GM18858 (cell line): ENCODE measurements at regions not wholly inside any gene's neighbourhood (a gene's known extent, or its start where the extent isn't known, plus 50 kb on each side); places are given as distances from the start of the nearest gene placed in this dataset.
"Not testable (repeated sequence)": the region's sequence is repeated elsewhere in the genome, so short reads cannot be mapped to it uniquely, and the experiment has no call there.

Source experiments
- ATAC-seq: cut with Tn5 transposase; IDR thresholded peaks from one replicate; pipeline ENCODE4 v1.9.1; 2021; ENCODE audit not compliant: unreplicated experiment

- no peak for ATAC-seq
These were observed 153.4 kb downstream of the SOX1 start for GRCh38 chr13:112220296-112220875.

- no peak for ATAC-seq
These were observed 154.0 kb downstream of the SOX1 start for GRCh38 chr13:112220925-112221324.

GRCh38 chr13:112222971-112223370 lies 153.2 kb upstream of the SPACA7 start:
- ATAC-seq, result no peak

- ATAC-seq, result not testable (repeated sequence)
These were observed 152.2 kb upstream of the SPACA7 start for GRCh38 chr13:112223929-112224328.

- ATAC-seq, result no peak
These were observed 150.6 kb upstream of the SPACA7 start for GRCh38 chr13:112225429-112226090.

GRCh38 chr13:112226320-112227002 lies 149.7 kb upstream of the SPACA7 start:
- no peak for ATAC-seq

GRCh38 chr13:112227031-112227430 lies 149.1 kb upstream of the SPACA7 start:
- ATAC-seq, result no peak

GRCh38 chr13:112229445-112229844 lies 146.7 kb upstream of the SPACA7 start:
- ATAC-seq, result no peak

- ATAC-seq, result no peak
These were observed 145.9 kb upstream of the SPACA7 start for GRCh38 chr13:112229992-112230872.

- ATAC-seq, result no peak
These were observed 144.6 kb upstream of the SPACA7 start for GRCh38 chr13:112231451-112232083.

GRCh38 chr13:112233256-112233655 lies 142.9 kb upstream of the SPACA7 start:
- no peak for ATAC-seq

- ATAC-seq, result no peak
These were observed 142.4 kb upstream of the SPACA7 start for GRCh38 chr13:112233716-112234115.

- ATAC-seq, result no peak
These were observed 141.9 kb upstream of the SPACA7 start for GRCh38 chr13:112234131-112234875.

- ATAC-seq, result no peak
These were observed 140.1 kb upstream of the SPACA7 start for GRCh38 chr13:112236016-112236415.

GRCh38 chr13:112236539-112237197 lies 139.5 kb upstream of the SPACA7 start:
- no peak for ATAC-seq

- ATAC-seq, result no peak
These were observed 137.6 kb upstream of the SPACA7 start for GRCh38 chr13:112238436-112238995.

GRCh38 chr13:112240076-112240475 lies 136.1 kb upstream of the SPACA7 start:
- ATAC-seq, result no peak

GRCh38 chr13:112241288-112241687 lies 134.9 kb upstream of the SPACA7 start:
- no peak for ATAC-seq

GRCh38 chr13:112242777-112243176 lies 133.4 kb upstream of the SPACA7 start:
- no peak for ATAC-seq
